NCI-H510A (cell line): ENCODE measurements at regions not wholly inside any gene's neighbourhood (a gene's known extent, or its start where the extent isn't known, plus 50 kb on each side); places are given as distances from the start of the nearest gene placed in this dataset.
"Not testable (repeated sequence)": the region's sequence is repeated elsewhere in the genome, so short reads cannot be mapped to it uniquely, and the experiment has no call there.

Experiments used
- DNase-seq: peaks from one replicate; lab custom pipeline; 2025; lab: John Stamatoyannopoulos, UW

DNA sequence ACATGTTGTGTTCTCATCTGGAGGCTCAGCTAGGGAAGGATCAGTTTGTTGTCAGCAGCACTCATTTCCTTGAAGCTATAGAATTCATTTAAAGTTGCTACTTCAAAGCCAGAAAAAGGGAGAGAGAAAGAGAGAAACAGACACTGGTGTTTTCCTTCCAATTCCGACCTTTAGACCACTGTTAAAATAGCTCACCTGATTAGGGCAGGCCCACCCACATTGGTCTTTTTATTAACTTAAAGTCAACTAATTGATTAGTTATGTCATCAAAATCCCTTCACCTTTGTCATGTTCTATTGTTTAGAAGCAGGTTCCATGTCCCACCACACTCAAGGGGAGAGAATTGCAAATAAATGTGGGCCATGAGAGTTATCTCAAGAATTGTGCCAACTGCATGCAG is 560.2 kb downstream of the PCDH17 start:
- DNase-seq = no peak

DNA sequence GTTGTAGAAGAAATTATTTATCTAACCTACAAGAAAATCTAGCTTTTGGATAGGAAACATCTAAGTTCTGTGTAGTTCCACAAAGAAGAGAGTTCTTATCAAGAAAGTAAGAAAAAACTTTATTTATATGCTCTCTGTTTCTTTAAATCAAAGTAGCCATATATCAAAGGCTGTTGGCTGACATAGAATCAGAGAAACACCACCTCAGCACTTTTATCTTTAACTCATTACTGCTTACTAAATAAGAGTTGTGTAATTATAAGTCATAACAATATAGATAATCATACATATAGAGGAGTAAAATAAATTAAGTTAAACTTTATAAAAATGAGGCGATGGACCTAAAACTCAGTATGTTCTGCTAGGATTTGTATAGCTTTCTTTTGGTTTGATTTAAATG is 570.6 kb downstream of the PCDH17 start:
- DNase-seq = no peak

DNA sequence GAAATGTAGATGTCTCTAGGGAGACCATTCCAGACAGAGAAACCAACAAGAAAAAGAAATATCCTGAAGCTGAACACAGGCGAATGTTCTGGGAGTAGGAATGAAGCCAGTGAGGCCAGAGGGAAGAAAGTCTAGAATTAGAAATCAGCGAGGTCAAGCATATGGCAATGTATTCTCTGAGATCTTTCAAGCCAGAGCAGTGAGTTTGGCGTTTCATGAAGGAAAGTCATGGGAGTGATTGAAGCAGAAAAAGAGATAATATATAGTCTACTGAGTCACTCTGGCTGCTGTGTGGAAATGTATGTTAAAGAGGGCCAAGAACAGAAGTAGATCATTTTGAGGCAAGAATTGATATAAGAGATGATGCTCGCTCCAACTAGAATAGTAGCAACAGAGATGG is 576.0 kb downstream of the PCDH17 start:
- no peak for DNase-seq

DNA sequence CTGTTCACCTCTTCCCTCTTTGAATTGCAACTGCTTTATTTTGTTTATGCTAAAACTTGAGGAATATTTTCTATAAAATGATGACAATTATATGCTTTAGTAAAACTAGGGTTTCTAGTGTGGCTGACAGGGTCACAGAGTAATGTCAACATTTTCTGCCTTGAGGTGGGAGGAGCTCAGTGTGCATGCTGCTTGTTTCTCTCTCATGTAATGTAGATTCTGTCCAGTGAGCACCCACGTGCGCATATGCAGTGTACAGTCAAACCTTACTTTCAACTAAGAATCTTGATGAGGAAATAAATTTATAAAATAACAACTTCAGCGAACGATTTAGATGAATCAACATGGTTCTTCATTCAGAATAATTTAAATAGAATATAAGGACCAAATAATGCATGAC is 603.9 kb downstream of the PCDH17 start:
- DNase-seq = no peak

DNA sequence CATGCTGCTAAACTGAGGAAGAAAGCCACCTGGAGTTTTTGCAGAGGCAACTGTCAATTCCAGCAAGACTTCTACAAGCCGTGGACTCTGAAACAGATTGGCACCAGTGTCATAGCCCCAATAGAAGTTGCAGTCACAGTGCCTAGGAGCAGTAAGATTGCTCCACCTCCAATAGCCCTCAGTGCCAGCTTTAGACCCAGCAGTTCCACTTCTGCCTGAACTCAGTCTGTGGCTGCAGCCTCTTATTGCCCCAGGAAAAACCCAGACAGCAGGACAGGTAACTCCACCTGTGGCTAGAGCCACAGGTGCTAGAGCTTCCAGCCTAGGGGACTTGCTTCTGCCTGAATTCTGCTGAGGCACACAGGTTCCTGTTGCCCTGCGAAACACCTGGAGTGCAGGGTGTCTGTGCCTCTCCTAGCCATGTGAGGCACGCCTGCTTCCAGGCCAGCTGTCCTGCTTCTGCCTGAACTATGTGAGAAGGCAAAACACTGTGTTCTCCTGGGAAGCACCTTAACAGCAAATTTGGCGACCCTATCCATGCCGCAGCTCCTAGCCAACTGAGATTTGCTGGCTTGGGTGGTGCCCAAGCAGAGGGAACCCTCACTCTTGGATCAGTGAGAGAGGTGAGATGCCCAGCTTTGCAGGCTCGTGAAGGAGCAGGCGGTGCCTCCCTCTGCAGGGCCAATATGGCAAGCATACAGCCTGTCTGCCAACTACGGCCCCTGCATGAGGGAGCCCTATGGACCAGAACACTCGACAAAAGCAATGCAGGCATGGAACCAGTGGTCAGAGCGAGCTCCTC is 607.6 kb downstream of the PCDH17 start:
- DNase-seq = no peak

DNA sequence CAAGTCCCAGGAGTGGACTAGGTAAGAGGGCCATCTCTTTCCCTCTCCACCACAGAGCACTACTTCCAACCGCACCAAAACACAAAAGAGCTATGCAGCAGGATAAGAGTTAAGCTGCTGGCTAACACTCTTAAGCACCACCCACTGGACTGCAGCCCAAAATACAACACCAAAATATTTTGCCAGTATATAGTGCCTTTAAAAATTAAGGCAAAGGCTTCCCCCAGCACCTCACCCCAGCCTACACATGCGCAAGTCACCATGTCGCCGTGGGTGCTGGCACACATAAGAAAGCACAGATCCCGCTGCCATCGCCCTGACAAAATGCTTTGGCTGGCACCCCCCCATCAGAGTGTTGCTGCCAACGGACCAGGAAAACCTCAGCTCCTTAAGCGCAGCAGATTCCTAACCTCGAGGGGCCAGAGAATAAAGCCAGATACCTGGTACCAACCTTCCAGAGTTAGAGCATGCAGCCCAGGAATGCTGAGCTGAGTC is 608.3 kb downstream of the PCDH17 start:
- DNase-seq = no peak

DNA sequence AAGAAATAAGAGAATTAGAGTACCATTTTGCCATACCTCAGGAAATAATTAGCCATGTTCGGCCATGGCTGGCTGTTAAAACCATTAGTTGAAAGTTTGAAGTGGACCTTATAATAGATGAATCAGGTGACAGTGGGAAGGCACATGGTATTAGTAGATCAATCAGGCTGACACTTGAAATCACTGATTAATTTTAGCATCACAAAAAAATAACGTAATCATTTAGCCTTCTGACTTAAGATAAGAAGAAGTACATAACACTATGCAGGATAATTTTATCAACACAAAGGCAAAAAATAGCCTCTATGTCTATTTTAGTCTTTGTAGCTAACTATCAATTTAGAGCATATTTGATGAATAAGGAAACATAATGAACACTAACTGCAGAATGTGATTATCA is 615.5 kb downstream of the PCDH17 start:
- no peak for DNase-seq

DNA sequence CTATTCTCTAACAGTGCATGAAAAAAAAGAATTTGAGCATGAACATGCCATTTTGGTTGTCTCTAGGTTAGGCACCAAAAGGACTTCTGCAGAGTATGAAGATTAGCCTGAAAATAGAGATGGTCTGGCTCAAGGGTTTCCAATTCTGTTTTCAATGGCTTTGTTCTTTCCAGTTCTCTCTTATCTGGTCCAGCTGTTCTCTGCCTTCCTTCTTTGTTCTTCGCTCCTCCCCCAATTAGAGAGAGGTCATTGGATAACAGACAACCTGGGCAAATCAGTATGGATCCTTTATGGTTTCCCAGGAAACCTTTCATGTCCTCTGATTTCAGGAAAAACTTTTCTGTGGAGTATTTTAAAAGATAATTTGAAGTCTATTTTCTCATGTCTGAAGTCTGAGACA is 623.4 kb downstream of the PCDH17 start:
- DNase-seq = no peak

DNA sequence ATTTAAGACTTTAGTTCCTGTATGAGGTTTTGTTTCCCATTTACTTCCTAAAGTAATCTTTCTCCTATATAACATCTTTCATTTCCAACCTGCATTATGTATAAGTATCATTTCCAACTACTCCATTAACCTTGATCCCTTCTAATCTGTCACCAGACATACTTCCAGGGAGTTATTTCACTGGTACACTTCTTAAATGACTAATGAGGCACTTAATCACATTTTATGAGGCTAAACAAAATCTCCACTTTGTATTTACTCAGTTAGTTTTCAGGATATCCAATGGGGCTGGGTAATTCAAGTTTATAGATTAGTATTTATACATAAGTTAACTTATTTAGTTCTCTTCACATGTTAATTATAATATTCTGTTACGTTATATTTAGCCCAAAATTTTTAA is 634.7 kb downstream of the PCDH17 start:
- DNase-seq = no peak

DNA sequence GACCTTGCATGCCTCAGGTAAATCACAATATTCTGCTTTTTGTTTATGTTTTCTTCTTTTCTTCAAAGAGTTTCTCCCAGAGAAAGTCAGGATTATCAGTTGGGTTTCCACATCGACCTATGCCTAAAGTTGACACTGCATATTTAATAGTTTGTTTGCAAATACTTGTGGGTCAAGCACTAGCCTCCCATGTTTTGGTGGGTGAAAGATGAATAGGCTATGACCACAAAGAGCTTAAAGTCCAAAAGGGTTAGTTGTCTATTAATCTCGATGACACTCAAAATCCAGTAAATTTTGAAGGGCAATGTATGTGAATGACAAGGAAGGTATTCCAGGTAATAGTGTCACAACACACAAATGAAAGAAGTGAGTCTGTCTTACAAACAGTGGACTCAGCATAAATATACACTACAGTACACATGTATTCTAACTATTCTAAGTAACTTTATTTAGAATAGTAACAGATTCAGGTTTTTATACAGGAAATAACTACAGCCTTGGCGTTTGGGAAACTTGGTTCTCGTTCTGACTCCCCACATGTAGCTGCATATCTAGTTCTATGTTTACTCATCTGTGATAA is 667.1 kb downstream of the PCDH17 start:
- no peak for DNase-seq

DNA sequence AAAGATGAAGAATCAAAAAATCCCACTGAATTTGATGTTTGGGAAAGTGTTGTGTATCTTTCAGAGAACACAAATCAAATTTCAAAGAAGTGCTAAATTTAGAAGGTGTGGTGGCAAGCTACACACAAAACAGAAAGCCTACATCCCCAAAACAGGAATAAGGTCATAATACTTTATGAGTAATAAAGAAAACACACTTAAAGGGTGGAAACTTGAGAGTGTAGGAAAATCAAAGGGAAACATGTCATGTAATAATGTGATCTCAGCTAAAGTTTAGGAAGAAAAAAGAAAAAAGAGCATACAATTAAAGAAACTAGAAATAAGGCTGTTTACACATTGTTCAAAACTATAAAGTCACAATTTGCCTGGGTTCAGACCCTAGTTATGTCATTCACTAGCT is 668.7 kb downstream of the PCDH17 start:
- no peak for DNase-seq

DNA sequence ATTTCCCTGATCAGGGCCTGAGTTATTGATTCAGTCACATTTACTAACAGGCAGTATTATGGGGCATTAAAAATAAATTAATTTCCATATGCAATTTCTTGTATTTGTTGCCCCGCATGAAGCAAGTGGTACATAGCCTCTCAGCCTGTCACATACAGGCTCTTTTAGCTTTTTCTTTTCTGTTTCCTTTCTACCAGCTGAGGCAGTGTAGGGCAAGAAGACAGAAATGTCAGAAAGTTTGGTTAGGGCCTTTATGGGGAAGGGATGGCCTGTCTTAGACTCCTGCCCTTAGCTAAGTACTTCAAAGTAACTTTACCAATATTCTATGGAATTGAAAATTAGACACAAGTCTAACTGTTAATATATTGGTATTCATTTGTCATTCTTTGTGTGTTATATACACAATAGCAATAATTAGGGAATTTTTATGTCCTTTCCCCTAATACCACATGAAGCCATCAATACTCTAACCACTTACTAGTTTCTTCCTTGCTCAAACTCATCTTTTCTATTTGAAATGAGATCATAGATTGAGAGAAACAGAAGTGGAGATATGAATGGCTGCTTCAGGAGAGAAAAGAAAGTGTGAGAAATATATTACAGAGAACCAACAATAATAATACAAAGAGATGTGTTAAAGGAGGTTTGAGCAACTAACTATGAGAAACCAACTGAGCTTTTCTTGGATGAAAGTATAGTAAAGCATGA is 669.6 kb downstream of the PCDH17 start:
- no peak for DNase-seq

DNA sequence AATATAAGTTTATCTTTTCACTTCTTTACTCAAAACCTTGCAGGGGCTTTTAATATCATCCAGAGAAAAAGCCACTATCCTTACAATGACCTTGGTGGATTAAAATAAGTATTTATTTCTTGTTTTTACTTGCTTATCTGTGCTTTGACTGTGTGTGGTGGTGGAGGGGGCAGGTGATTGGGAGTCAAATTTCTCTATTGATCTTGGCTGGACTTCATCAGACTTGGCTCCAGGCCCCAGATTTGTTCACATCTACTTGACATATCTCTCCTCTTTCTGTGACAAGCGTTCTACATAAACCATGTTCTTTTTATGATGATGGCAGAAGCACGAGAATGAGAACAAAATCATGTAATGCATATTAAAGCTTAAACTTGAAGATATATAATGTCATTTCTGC is 670.8 kb downstream of the PCDH17 start:
- DNase-seq = no peak

DNA sequence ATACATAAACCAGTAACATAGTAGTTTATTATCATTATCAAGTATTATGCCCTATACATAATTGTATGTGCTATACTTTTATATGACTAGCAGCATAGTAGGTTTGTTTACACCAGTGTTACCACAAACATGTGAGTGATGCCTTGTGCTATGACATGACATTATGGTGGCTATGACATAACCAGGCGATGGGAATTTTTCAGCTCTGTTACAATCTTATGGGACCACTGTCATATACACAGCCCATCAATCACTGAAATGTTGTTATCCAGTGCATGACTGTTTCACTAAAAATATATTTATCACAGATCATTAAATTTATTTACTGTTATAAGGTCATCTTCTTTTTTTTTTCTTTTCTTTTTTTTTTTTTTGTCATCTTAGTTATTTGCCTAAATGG is 674.5 kb downstream of the PCDH17 start:
- DNase-seq = no peak

DNA sequence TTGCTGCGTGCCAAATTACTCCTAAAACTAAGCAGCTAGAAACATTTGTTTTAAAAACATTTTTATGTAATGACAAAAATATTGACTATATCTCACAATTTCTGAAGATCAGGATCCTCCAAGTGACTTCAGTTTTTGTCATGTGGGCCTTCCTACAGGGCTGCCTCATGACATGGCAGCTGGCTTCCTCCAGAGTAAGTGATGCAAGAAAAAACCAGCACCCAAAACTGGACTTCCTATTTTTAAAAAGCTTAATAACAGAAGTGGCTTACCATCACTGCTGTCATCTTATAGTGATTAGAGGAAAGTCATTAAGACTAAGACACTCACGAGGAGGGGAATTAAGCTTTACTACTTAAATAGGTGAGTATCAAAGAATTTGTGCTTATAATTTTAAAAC is 681.7 kb downstream of the PCDH17 start:
- DNase-seq = no peak

DNA sequence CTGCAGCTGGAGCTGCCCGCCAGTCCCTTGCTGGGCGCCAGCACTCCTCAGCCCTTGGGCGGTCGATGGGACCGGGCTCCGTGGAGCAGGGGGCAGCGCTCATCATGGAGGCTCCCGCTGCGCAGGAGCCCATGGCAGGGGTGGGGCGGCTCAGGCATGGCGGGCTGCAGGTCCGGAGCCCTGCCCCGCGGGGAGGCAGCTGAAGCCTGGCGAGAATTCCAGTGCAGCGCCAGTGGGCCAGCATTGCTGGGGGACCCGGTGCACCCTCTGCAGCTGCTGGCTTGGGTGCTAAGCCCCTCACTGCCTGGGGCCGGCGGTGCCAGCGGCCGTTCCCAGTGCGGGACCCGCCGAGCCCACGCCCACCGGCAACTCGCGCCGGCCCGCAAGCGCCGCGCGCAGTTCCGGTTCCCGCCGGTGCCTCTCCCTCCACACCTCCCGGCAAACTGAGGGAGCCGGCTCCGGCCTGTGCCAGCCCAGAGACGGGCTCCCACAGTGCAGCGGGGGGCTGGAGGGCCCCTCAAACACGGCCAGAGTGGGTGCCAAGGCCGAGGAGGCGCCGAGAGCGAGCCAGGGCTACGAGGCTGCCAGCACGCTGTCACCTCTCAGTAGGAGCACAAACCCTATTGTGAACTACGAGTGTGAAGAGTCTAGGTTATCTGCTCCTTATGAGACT is 687.1 kb downstream of the PCDH17 start:
- DNase-seq = no peak

DNA sequence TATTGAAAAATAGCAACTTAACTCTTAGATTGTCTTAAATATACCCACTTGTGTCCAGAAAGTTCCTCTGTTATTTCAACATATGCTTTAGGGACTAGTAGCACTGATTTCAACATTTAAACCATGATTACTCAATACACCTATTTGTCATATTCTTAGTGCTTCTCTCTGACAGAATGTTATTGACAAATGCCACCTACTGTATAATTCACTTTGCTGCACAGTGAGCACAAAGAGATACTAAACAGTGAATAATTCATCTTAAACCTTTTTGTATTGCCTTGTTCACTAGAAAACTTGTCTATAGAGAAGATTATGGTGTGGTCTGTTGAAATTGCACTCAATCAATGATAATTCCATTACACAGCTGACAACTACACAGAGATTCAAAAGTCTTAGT is 692.6 kb downstream of the PCDH17 start:
- no peak for DNase-seq

DNA sequence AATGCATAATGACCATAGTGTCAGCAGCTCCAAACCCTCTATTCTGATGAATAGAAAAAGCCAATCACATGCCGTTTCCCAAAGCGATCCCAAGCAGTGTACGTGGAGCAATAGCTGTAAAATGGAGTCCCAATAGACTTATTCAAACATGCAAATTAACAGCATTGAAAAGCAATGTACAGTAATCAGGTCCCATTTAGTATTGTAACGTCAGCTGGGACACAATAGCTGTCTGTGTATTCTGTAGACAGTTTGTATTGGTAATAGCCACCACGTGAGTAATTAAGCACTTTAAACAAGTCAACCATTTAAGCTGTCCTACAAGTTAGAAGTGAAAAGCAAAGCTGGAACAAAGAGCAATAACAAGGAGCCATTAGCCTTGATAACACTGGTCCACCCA is 698.2 kb downstream of the PCDH17 start:
- no peak for DNase-seq

DNA sequence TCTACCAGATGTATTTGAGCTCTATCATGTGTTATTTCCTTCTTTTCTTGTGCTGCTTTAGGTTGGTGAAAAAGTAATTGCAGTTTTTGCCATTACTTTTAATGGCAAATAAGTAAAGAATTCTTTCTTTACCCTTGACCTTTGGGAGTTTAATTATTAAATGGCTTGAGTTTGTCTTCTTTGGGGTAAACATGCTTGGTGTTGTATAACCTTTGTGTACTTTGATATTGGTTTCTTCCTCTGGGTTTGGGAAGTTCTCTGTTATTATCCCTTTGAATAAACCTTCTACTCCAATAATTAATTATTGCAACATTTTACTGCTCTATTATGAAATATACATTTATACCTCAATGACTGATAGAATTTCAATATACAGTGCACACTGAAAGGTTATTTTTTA is 709.4 kb downstream of the PCDH17 start:
- no peak for DNase-seq

DNA sequence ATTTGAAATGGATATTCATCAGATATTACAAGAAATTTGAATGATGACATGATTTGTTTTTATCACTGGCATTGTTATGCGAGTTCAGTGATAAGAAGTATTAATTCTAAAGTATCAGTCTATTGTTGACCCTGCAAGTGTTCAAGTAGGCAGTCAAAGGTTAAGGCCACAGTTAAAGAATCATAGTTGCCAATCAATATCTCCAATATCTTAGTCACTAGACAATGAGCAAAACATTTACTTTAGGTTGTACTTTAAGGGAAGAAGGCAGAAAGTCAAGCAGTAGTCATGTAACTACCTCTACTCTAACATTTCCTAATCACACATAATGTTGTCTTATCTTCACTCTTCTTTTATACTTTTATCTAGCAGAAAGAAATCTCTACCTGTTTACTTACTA is 709.8 kb downstream of the PCDH17 start:
- DNase-seq = no peak

DNA sequence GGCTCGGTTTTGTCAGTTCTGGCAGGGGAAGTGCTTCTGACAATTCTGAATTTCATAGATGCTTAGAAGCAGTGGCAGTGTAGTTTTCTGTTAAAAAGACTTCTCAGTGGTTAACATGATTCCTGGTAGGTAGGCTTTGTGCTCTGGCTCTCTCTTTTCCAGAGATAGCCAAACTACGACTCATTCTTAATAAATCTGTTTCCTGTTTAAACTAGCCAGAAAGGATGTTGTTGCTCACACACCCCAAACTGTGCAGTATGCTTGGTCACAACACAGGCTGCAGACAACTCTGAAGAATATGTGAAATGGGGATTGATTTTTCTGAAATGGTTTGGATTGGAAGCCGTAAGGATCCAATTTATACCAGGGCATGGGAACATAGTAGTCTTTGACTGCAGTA is 711.5 kb downstream of the PCDH17 start:
- no peak for DNase-seq

DNA sequence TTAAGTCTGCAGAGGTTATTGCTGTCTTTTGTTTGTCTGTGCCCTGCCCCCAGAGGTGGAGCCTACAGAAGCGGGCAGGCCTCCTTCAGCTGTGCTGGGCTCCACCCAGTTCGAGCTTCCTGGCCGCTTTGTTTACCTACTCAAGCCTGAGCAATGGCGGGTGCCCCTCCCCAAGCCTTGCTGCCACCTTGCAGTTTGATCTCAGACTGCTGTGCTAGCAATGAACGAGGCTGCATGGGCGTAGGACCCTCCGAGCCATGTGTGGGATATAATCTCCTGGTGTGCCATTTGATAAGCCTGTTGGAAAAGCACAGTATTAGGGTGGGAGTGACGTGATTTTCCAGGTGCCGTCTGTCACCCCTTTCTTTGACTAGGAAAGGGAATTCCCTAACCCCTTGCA is 720.6 kb downstream of the PCDH17 start:
- not testable (repeated sequence) for DNase-seq

DNA sequence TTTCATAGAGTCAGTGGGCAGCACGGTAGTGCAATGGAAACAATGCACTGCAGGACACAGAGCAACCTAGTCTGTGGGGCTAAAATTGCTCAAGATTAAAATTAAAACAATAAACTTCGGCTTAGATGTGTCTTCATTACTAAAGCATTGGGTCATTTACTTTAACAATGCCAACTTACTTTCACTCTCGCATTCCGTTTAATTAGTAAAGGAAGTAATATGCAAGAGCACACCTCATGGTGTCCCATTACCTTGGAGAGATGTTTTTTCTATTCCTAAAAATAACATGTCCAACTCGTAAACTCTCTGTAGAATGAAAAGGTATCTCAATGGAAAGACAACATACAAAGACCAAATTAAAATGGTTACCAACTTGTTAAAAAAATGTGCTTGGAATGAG is 738.4 kb downstream of the PCDH17 start:
- no peak for DNase-seq
